ENCODE measurements at regions not wholly inside any gene's neighbourhood (a gene's known extent, or its start where the extent isn't known, plus 50 kb on each side); places are given as distances from the start of the nearest gene placed in this dataset.

- no peak overlapping the region for H3K4me3 ChIP-seq (ENCODE audit: low read length)
- no peaks in the 10 kb centered on the region for H3K9me3 ChIP-seq (ENCODE audit: control insufficient read depth, insufficient read depth, low read length)
- H3K79me2 ChIP-seq (ENCODE audit: control insufficient read depth, low read length), result no peaks in the 10 kb centered on the region
- H3K27ac ChIP-seq (ENCODE audit: low read depth, low read length), result no peak overlapping the region
- no peaks in the 10 kb centered on the region for H3K36me3 ChIP-seq (ENCODE audit: control insufficient read depth, low read length)
- TF ChIP-seq EZH2phosphoT487 (IDR thresholded peaks at IDR 0.05; ENCODE audit: borderline replicate concordance, low read length) (no peak), CTCF (IDR thresholded peaks at IDR 0.05; ENCODE audit: low read depth, low read length, poor library complexity, severe bottlenecking) (no peak)
- H3K4me2 ChIP-seq (ENCODE audit: low read length), result no peak overlapping the region
- no peaks in the 10 kb centered on the region for H4K20me1 ChIP-seq (ENCODE audit: control insufficient read depth, insufficient read depth, low read depth, low read length)
- no peaks in the 10 kb centered on the region for H3K4me1 ChIP-seq (ENCODE audit: control insufficient read depth, low read length)
- H3F3A ChIP-seq (ENCODE audit: control insufficient read depth, insufficient read depth), result no peaks in the 10 kb centered on the region
- no peaks in the 10 kb centered on the region for H3K27me3 ChIP-seq (ENCODE audit: control insufficient read depth, low read length)
- H3K9me2 ChIP-seq (replicated peaks; ENCODE audit: control insufficient read depth, low read length), result no peaks in the 10 kb centered on the region
Observed at GRCh38 chr4:137209240-137209639, 323.1 kb downstream of the PCDH18 start.

- no peaks in the 10 kb centered on the region for H4K20me1 ChIP-seq (ENCODE audit: control insufficient read depth, insufficient read depth, low read depth, low read length)
- H3K79me2 ChIP-seq (ENCODE audit: control insufficient read depth, low read length), result no peaks in the 10 kb centered on the region
- no peaks in the 10 kb centered on the region for H3F3A ChIP-seq (ENCODE audit: control insufficient read depth, insufficient read depth)
- no peak for TF ChIP-seq EZH2phosphoT487 (IDR thresholded peaks at IDR 0.05; ENCODE audit: borderline replicate concordance, low read length)
- TF ChIP-seq CTCF (IDR thresholded peaks at IDR 0.05; ENCODE audit: low read depth, low read length, poor library complexity, severe bottlenecking), result no peak
- no peaks in the 10 kb centered on the region for H3K4me1 ChIP-seq (ENCODE audit: control insufficient read depth, low read length)
- no peak overlapping the region for H3K27ac ChIP-seq (ENCODE audit: low read depth, low read length)
- H3K4me2 ChIP-seq (ENCODE audit: low read length), result no peak overlapping the region
- no peak overlapping the region for H3K4me3 ChIP-seq (ENCODE audit: low read length)
- H3K9me3 ChIP-seq (ENCODE audit: control insufficient read depth, insufficient read depth, low read length), result no peaks in the 10 kb centered on the region
- no peaks in the 10 kb centered on the region for H3K9me2 ChIP-seq (replicated peaks; ENCODE audit: control insufficient read depth, low read length)
- H3K36me3 ChIP-seq (ENCODE audit: control insufficient read depth, low read length), result no peaks in the 10 kb centered on the region
- H3K27me3 ChIP-seq (ENCODE audit: control insufficient read depth, low read length), result no peaks in the 10 kb centered on the region
Observed at GRCh38 chr4:137206781-137207180, 325.5 kb downstream of the PCDH18 start.

GRCh38 chr4:137203601-137204000, 328.7 kb downstream of the PCDH18 start:
- Histone ChIP-seq H3K36me3 (ENCODE audit: control insufficient read depth, low read length) (no peaks in the 10 kb centered on the region), H3F3A (ENCODE audit: control insufficient read depth, insufficient read depth) (no peaks in the 10 kb centered on the region)

More at GRCh38 chr4:137203601-137204000, 328.7 kb downstream of the PCDH18 start:
- TF ChIP-seq CTCF (IDR thresholded peaks at IDR 0.05; ENCODE audit: low read depth, low read length, poor library complexity, severe bottlenecking) (no peak), EZH2phosphoT487 (IDR thresholded peaks at IDR 0.05; ENCODE audit: borderline replicate concordance, low read length) (no peak)
- H3K27ac ChIP-seq (ENCODE audit: low read depth, low read length), result no peak overlapping the region
- no peak overlapping the region for H3K4me3 ChIP-seq (ENCODE audit: low read length)
- H3K9me2 ChIP-seq (replicated peaks; ENCODE audit: control insufficient read depth, low read length), result no peaks in the 10 kb centered on the region
- no peaks in the 10 kb centered on the region for H4K20me1 ChIP-seq (ENCODE audit: control insufficient read depth, insufficient read depth, low read depth, low read length)
- H3K9me3 ChIP-seq (ENCODE audit: control insufficient read depth, insufficient read depth, low read length), result no peaks in the 10 kb centered on the region
- no peak overlapping the region for H3K4me2 ChIP-seq (ENCODE audit: low read length)
- H3K4me1 ChIP-seq (ENCODE audit: control insufficient read depth, low read length), result no peaks in the 10 kb centered on the region
- no peaks in the 10 kb centered on the region for H3K27me3 ChIP-seq (ENCODE audit: control insufficient read depth, low read length)
- H3K79me2 ChIP-seq (ENCODE audit: control insufficient read depth, low read length), result no peaks in the 10 kb centered on the region
